Stimulated activated CD4-positive, alpha-beta T cell treated with anti-CD3 and anti-CD28 coated beads, Interleukin-1b, Interleukin-23, amount 100 ng/mL, for 48 hours (primary cell): ENCODE measurements at regions not wholly inside any gene's neighbourhood (a gene's known extent, or its start where the extent isn't known, plus 50 kb on each side); places are given as distances from the start of the nearest gene placed in this dataset.

ENCODE experiments used
- DNase-seq: peaks from one replicate; pipeline ENCODE4 v3.0.0-alpha.2; 2020

- no peak for DNase-seq
Observed at GRCh38 chr11:27213232-27213660, 149.8 kb downstream of the CCDC34 start.

GRCh38 chr11:27212248-27212780 is 150.7 kb downstream of the CCDC34 start:
- no peak for DNase-seq

GRCh38 chr11:27211370-27212127 is 151.5 kb downstream of the CCDC34 start:
- no peak for DNase-seq

- DNase-seq, result no peak
Observed at GRCh38 chr11:27210531-27210930, 152.5 kb downstream of the CCDC34 start.

GRCh38 chr11:27209562-27210005 is 153.4 kb downstream of the CCDC34 start:
- DNase-seq, result no peak

GRCh38 chr11:27208846-27209245 is 154.2 kb downstream of the CCDC34 start:
- no peak for DNase-seq

GRCh38 chr11:27207025-27207650 is 155.9 kb downstream of the CCDC34 start:
- DNase-seq, result no peak

GRCh38 chr11:27205779-27206570 is 157.0 kb downstream of the CCDC34 start:
- no peak for DNase-seq

GRCh38 chr11:27205250-27205649 is 157.8 kb downstream of the CCDC34 start:
- no peak for DNase-seq

- DNase-seq, result peak; percentile 9
Observed at GRCh38 chr11:27204529-27204928, 158.5 kb downstream of the CCDC34 start.

GRCh38 chr11:27203077-27203647 is 159.9 kb downstream of the CCDC34 start:
- DNase-seq, result no peak

GRCh38 chr11:27201454-27202302 is 161.1 kb downstream of the BBOX1 start:
- no peak for DNase-seq

- no peak for DNase-seq
Observed at GRCh38 chr11:27200779-27201453, 160.3 kb downstream of the BBOX1 start.

GRCh38 chr11:27196203-27196897 is 155.7 kb downstream of the BBOX1 start:
- DNase-seq, result no peak

GRCh38 chr11:27195837-27196202 is 155.2 kb downstream of the BBOX1 start:
- DNase-seq, result no peak

- no peak for DNase-seq
Observed at GRCh38 chr11:27194976-27195375, 154.4 kb downstream of the BBOX1 start.

GRCh38 chr11:27193434-27194225 is 153.0 kb downstream of the BBOX1 start:
- DNase-seq, result no peak

GRCh38 chr11:27192184-27192583 is 151.6 kb downstream of the BBOX1 start:
- DNase-seq, result no peak

- DNase-seq, result no peak
Observed at GRCh38 chr11:27191639-27192038, 151.0 kb downstream of the BBOX1 start.

GRCh38 chr11:27188696-27189095 is 148.1 kb downstream of the BBOX1 start:
- DNase-seq, result no peak
